HEK293 (cell line): ENCODE measurements at regions not wholly inside any gene's neighbourhood (a gene's known extent, or its start where the extent isn't known, plus 50 kb on each side); places are given as distances from the start of the nearest gene placed in this dataset.

Source experiments
- CTCF ChIA-PET: fragments of 350-600 bp; formaldehyde crosslinking; extraction: SDS; loops from one replicate; lab custom pipeline; 2021; ENCODE audit warnings: antibody characterized with exemption; lab: Yijun Ruan, JAX
- POLR2A ChIA-PET: fragments of 300-600 bp; formaldehyde crosslinking; extraction: SDS; loops from one replicate; lab custom pipeline; 2020; ENCODE audit warnings: antibody characterized with exemption, inconsistent platforms; lab: Yijun Ruan, JAX
- H3K27ac ChIP-seq: fragments of 200-500 bp; sonication (Bioruptor generic); 2 replicates; pipeline ENCODE4 v1.5.1; 2014; ENCODE audit warnings: low read depth, low read length, control low read depth, inconsistent platforms; ENCODE audit errors: extremely low read depth
- H3K36me3 ChIP-seq, 2 experiments: fragments of 200-500 bp in 1 of 2; sonication (Bioruptor generic) in 1 of 2; 1 replicate in 1 of 2; 2 replicates in 1 of 2; pipeline ENCODE4 v1.5.1; 2014 to 2017; ENCODE audit warnings: inconsistent platforms in 2 of 2, low read length in 2 of 2; ENCODE audit not compliant: control insufficient read depth in 2 of 2, insufficient read depth in 1 of 2
- H3K4me1 ChIP-seq: fragments of 200-500 bp; sonication (Bioruptor generic); 2 replicates; pipeline ENCODE4 v1.5.1; 2014; ENCODE audit warnings: mild to moderate bottlenecking, low read length, inconsistent platforms; ENCODE audit not compliant: control insufficient read depth, insufficient read depth
- H3K4me3 ChIP-seq: 2 replicates; pipeline ENCODE4 v1.5.1; 2011; ENCODE audit warnings: low read depth, mild to moderate bottlenecking, control low read depth, low read length, moderate library complexity
- H3K9me3 ChIP-seq: fragments of 200-500 bp; sonication (Bioruptor generic); 2 replicates; pipeline ENCODE4 v1.5.1; 2014; ENCODE audit warnings: low read depth, low read length, inconsistent platforms; ENCODE audit not compliant: control insufficient read depth, insufficient read depth
- HOXC10 ChIP-seq: sonication (generic); formaldehyde crosslinking; IDR thresholded peaks from 2 replicates; pipeline ENCODE4 v1.8.1; 2023; ENCODE audit warnings: mild to moderate bottlenecking, missing genetic modification reagents
- KLF1 ChIP-seq: fragments of 450-650 bp; formaldehyde crosslinking; IDR thresholded peaks from 2 replicates; pipeline ENCODE4 v1.5.1; 2016; ENCODE audit warnings: missing biosample characterization, missing genetic modification characterization
- SP3 ChIP-seq: fragments of 450-650 bp; formaldehyde crosslinking; IDR thresholded peaks from 2 replicates; pipeline ENCODE4 v1.5.1; 2016; ENCODE audit warnings: missing biosample characterization, missing genetic modification characterization
- TSHZ1 ChIP-seq: fragments of 450-650 bp; formaldehyde crosslinking; IDR thresholded peaks from 2 replicates; pipeline ENCODE4 v1.5.1; 2016; ENCODE audit warnings: missing biosample characterization, missing genetic modification characterization, borderline replicate concordance
- ZFP69B ChIP-seq: fragments of 450-650 bp; formaldehyde crosslinking; IDR thresholded peaks from 2 replicates; pipeline ENCODE4 v1.5.1; 2016; ENCODE audit warnings: missing biosample characterization, missing genetic modification characterization
- ZNF157 ChIP-seq: fragments of 450-650 bp; formaldehyde crosslinking; IDR thresholded peaks from 2 replicates; pipeline ENCODE4 v1.5.1; 2016; ENCODE audit warnings: missing biosample characterization, missing genetic modification characterization
- ZNF169 ChIP-seq: fragments of 450-650 bp; formaldehyde crosslinking; IDR thresholded peaks from 2 replicates; pipeline ENCODE4 v1.5.1; 2016; ENCODE audit warnings: missing biosample characterization, missing genetic modification characterization
- ZNF214 ChIP-seq: fragments of 450-650 bp; formaldehyde crosslinking; IDR thresholded peaks from 2 replicates; pipeline ENCODE4 v1.5.1; 2017; ENCODE audit warnings: missing biosample characterization, mild to moderate bottlenecking, missing genetic modification characterization, borderline replicate concordance
- ZNF324 ChIP-seq: fragments of 450-650 bp; formaldehyde crosslinking; IDR thresholded peaks from 2 replicates; pipeline ENCODE4 v1.5.1; 2016; ENCODE audit warnings: missing biosample characterization, missing genetic modification characterization
- ZNF335 ChIP-seq: fragments of 450-650 bp; formaldehyde crosslinking; conservative IDR thresholded peaks from 2 replicates; pipeline ENCODE4 v1.5.1; 2016; ENCODE audit warnings: missing biosample characterization, missing genetic modification characterization
- ZNF571 ChIP-seq: fragments of 450-650 bp; formaldehyde crosslinking; IDR thresholded peaks from 2 replicates; pipeline ENCODE4 v1.5.0; 2017; ENCODE audit warnings: missing biosample characterization, missing genetic modification characterization
- ZNF585B ChIP-seq: fragments of 450-650 bp; formaldehyde crosslinking; IDR thresholded peaks from 2 replicates; pipeline ENCODE4 v1.5.1; 2016; ENCODE audit warnings: missing biosample characterization, missing genetic modification characterization
- ZNF664 ChIP-seq: fragments of 450-650 bp; formaldehyde crosslinking; IDR thresholded peaks from 2 replicates; pipeline ENCODE4 v1.5.1; 2016; ENCODE audit warnings: missing biosample characterization, missing genetic modification characterization
- ZNF677 ChIP-seq: fragments of 450-650 bp; IDR thresholded peaks from 2 replicates; pipeline ENCODE4 v1.5.0; 2018; ENCODE audit warnings: missing biosample characterization, mild to moderate bottlenecking, missing genetic modification characterization, moderate library complexity
- ZSCAN23 ChIP-seq: fragments of 450-650 bp; formaldehyde crosslinking; IDR thresholded peaks from 2 replicates; pipeline ENCODE4 v1.5.1; 2016; ENCODE audit warnings: missing biosample characterization, missing genetic modification characterization
- TF ChIP-seq, protein P1 (sequence below): fragments of 450-650 bp; formaldehyde crosslinking; IDR thresholded peaks from 2 replicates; pipeline ENCODE4 v1.5.1; 2016; ENCODE audit warnings: missing biosample characterization, missing genetic modification characterization
- TF ChIP-seq, protein P2 (sequence below): fragments of 450-650 bp; formaldehyde crosslinking; IDR thresholded peaks from 2 replicates; pipeline ENCODE4; 2016; ENCODE audit warnings: missing biosample characterization, missing genetic modification characterization

GRCh38 chr5:166991601-166992000, 1299.8 kb upstream of the WWC1 start:
- ChIA-PET POLR2A (no interaction called here), CTCF (interaction anchor here (0.6 to 0.7 kb wide), 2 partner anchors 67 to 74 kb away, joined by 4 read pairs; no protein-coding TSS in a partner anchor)
- Histone ChIP-seq H3K27ac (no peak overlapping the region), H3K9me3 (no peaks in the 10 kb centered on the region), H3K4me3 (no peak overlapping the region), H3K36me3 (no peaks in the 10 kb centered on the region), H3K4me1 (no peaks in the 10 kb centered on the region)
- TF ChIP-seq ZNF157 (tag by site-specific recombination) (no peak), HOXC10 (CRISPR knock-in tag) (no peak)

GRCh38 chr5:166992108-166992507, 1299.3 kb upstream of the WWC1 start:
- no peak overlapping the region for H3K4me3 ChIP-seq
- H3K9me3 ChIP-seq, result no peaks in the 10 kb centered on the region
- ChIA-PET CTCF (interaction anchor here (0.6 to 0.7 kb wide), 2 partner anchors 66 to 74 kb away, joined by 4 read pairs; no protein-coding TSS in a partner anchor), POLR2A (no interaction called here)
- no peaks in the 10 kb centered on the region for H3K36me3 ChIP-seq
- no peak overlapping the region for H3K27ac ChIP-seq
- TF ChIP-seq ZSCAN23 (tag by site-specific recombination) (no peak), ZNF335 (tag by site-specific recombination) (no peak), KLF1 (tag by site-specific recombination) (no peak)
- H3K4me1 ChIP-seq, result no peaks in the 10 kb centered on the region

DNA sequence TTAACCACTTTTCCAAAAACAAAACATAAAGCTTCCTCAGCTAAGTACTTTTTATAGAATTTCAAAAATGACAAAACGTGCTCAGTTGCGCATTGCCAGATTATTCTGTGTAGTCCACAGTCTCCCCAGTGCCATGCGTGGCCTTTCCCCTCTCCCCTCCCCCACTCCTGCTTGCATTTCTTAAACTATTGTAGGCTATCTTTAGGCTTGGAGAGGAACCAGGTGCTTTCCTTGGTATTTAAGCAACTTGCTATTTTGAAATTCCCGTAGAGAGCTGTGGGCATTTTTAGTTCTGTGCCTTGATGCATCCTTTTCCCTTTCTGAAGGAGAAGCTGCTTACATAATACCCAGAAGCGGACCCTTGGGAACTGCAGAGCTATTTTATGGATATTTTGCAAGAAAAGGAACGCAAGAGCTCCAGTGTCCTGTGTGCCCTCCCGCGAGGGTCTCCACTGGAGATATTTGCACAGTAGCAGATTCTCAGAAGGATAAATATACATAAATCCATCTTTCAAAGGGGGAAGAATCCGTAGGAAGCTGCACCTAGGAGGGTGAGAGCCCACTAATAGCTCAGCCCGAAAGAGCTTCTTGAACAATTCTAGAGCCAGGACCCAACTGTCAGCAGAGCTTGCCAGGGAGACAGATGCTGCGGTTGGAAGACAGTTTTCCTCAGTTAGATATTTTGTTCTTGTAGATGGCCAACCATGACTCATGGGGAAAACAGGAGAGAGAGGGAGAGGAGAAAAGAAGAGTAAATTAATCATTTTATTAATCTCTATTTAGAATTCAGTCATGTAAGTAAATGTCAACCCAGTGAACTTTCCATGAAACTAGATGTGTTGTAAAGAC, 1298.3 kb upstream of the WWC1 start:
- Histone ChIP-seq H3K4me3 (no peak overlapping the region), H3K9me3 (no peaks in the 10 kb centered on the region), H3K27ac (no peak overlapping the region), H3K4me1 (no peaks in the 10 kb centered on the region), H3K36me3 (no peaks in the 10 kb centered on the region)
- ChIA-PET POLR2A (no interaction called here), CTCF (interaction anchor here (0.6 kb wide), 1 partner anchor 459 kb away, joined by 3 read pairs; no protein-coding TSS in a partner anchor)
- TF ChIP-seq SP3 (tag by site-specific recombination), result no peak
- TF ChIP-seq ZNF324 (tag by site-specific recombination), result no peak
- TF ChIP-seq ZNF571 (tag by site-specific recombination), result no peak
- TF ChIP-seq ZNF664, result no peak
- TF ChIP-seq, protein P1, sequence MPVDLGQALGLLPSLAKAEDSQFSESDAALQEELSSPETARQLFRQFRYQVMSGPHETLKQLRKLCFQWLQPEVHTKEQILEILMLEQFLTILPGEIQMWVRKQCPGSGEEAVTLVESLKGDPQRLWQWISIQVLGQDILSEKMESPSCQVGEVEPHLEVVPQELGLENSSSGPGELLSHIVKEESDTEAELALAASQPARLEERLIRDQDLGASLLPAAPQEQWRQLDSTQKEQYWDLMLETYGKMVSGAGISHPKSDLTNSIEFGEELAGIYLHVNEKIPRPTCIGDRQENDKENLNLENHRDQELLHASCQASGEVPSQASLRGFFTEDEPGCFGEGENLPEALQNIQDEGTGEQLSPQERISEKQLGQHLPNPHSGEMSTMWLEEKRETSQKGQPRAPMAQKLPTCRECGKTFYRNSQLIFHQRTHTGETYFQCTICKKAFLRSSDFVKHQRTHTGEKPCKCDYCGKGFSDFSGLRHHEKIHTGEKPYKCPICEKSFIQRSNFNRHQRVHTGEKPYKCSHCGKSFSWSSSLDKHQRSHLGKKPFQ (tag by site-specific recombination), result no peak
- no peak for TF ChIP-seq ZNF214 (tag by site-specific recombination)
- no peak for TF ChIP-seq ZNF677 (tag by site-specific recombination)
- no peak for TF ChIP-seq ZNF169
- TF ChIP-seq TSHZ1 (tag by site-specific recombination), result no peak
- TF ChIP-seq ZNF585B, result no peak
- no peak for TF ChIP-seq ZFP69B (tag by site-specific recombination)
- TF ChIP-seq, protein P2, sequence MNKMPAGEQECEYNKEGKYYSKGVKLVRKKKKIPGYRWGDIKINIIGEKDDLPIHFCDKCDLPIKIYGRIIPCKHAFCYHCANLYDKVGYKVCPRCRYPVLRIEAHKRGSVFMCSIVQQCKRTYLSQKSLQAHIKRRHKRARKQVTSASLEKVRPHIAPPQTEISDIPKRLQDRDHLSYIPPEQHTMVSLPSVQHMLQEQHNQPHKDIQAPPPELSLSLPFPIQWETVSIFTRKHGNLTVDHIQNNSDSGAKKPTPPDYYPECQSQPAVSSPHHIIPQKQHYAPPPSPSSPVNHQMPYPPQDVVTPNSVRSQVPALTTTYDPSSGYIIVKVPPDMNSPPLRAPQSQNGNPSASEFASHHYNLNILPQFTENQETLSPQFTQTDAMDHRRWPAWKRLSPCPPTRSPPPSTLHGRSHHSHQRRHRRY, result no peak
